SK-N-SH treated with all-trans-retinoic acid at 6 μM for 48 hours (cell line): ENCODE measurements at regions not wholly inside any gene's neighbourhood (a gene's known extent, or its start where the extent isn't known, plus 50 kb on each side); places are given as distances from the start of the nearest gene placed in this dataset.

Experiments used
- ISL1 ChIP-seq: fragments of 250-450 bp; sonication (Bioruptor Pico); IDR thresholded peaks from 2 replicates; pipeline ENCODE4 v2.1.2; 2022; ENCODE audit warnings: mild to moderate bottlenecking, moderate library complexity
- PATZ1 ChIP-seq: fragments of 250-450 bp; sonication (Bioruptor Pico); IDR thresholded peaks from 2 replicates; pipeline ENCODE4 v1.8.0; 2020; ENCODE audit warnings: mild to moderate bottlenecking, moderate library complexity, borderline replicate concordance
- ZNF8 ChIP-seq: fragments of 450-650 bp; formaldehyde crosslinking; IDR thresholded peaks from 2 replicates; pipeline ENCODE4 v1.5.0; 2020; ENCODE audit warnings: mild to moderate bottlenecking, moderate library complexity

GRCh38 chr6:40247516-40248115 lies 313.4 kb upstream of the MOCS1 start:
- TF ChIP-seq ISL1 (no peak), ZNF8 (no peak), PATZ1 (no peak)
